PC-9 (cell line): ENCODE measurements at regions not wholly inside any gene's neighbourhood (a gene's known extent, or its start where the extent isn't known, plus 50 kb on each side); places are given as distances from the start of the nearest gene placed in this dataset.
"Not testable (repeated sequence)": the region's sequence is repeated elsewhere in the genome, so short reads cannot be mapped to it uniquely, and the experiment has no call there.

Experiments used
- BruUV-seq: library from RNA; stranded (reverse); fragments of 400-500 nt; replicated peaks from 2 replicates; lab custom pipeline; 2021; lab: Mats Ljungman, UMichigan
- CTCF ChIA-PET: fragments of 300-600 bp; sonication (Branson Sonifier 250); formaldehyde crosslinking; loops from one replicate; lab custom pipeline; 2022; ENCODE audit warnings: antibody characterized with exemption; lab: Charles Lee
- POLR2A ChIA-PET: fragments of 300-600 bp; sonication (Branson Sonifier 250); formaldehyde crosslinking; loops from one replicate; lab custom pipeline; 2022; ENCODE audit warnings: antibody characterized with exemption; ENCODE audit not compliant: unreplicated experiment; lab: Charles Lee
- DNase-seq, 2 experiments: peaks; one replicate each; pipeline versions ENCODE4 v3.0.0 to v3.0.0-alpha.2; 2015 to 2022; ENCODE audit warnings: mixed read lengths in 1 of 2
- H2AFZ ChIP-seq: fragments of 200-600 bp; sonication (generic); 2 replicates; pipeline ENCODE4 v1.8.1; 2017; ENCODE audit warnings: antibody characterized with exemption
- H3F3A ChIP-seq: fragments of 200-600 bp; sonication (generic); 2 replicates; pipeline ENCODE4 v1.8.1; 2017; ENCODE audit warnings: antibody characterized with exemption, mild to moderate bottlenecking, low read depth; ENCODE audit not compliant: insufficient read depth
- H3K27ac ChIP-seq: fragments of 200-600 bp; sonication (generic); 2 replicates; pipeline ENCODE4 v1.6.1; 2016; ENCODE audit warnings: mixed run types
- H3K27me3 ChIP-seq: fragments of 200-600 bp; sonication (generic); 2 replicates; pipeline ENCODE4 v1.6.1; 2016; ENCODE audit warnings: low read depth, mixed run types; ENCODE audit not compliant: insufficient read depth
- H3K36me3 ChIP-seq: fragments of 200-600 bp; sonication (generic); 2 replicates; pipeline ENCODE4 v1.6.1; 2016; ENCODE audit warnings: low read depth, mixed run types
- H3K4me1 ChIP-seq: fragments of 200-600 bp; sonication (generic); replicated peaks from 2 replicates; pipeline ENCODE4 v1.6.1; 2016; ENCODE audit warnings: mixed run types; ENCODE audit not compliant: insufficient read depth
- H3K4me2 ChIP-seq: fragments of 200-600 bp; sonication (generic); 2 replicates; pipeline ENCODE4 v1.6.1; 2017; ENCODE audit warnings: mixed run types
- H3K4me3 ChIP-seq: fragments of 200-600 bp; sonication (generic); 2 replicates; pipeline ENCODE4 v1.6.1; 2016; ENCODE audit warnings: mixed run types
- H3K79me2 ChIP-seq: fragments of 200-600 bp; sonication (generic); 2 replicates; pipeline ENCODE4 v1.6.1; 2017; ENCODE audit warnings: low read depth, mixed run types
- H3K9me2 ChIP-seq: fragments of 200-600 bp; sonication (generic); 2 replicates; pipeline ENCODE4 v1.8.1; 2017; ENCODE audit warnings: mild to moderate bottlenecking; ENCODE audit not compliant: insufficient read depth
- H3K9me3 ChIP-seq: fragments of 200-600 bp; sonication (generic); 2 replicates; pipeline ENCODE4 v1.8.1; 2016; ENCODE audit warnings: low read depth; ENCODE audit not compliant: insufficient read depth
- H4K20me1 ChIP-seq: fragments of 200-600 bp; sonication (generic); 2 replicates; pipeline ENCODE4 v1.8.1; 2017; ENCODE audit not compliant: insufficient read depth
- EZH2 ChIP-seq: fragments of 200-600 bp; sonication (generic); IDR thresholded peaks from 2 replicates; pipeline ENCODE4 v1.8.0; 2017; ENCODE audit warnings: antibody characterized with exemption, low read depth
- intact Hi-C: fragments of 100-400 bp; cut with micrococcal nuclease; formaldehyde crosslinking; loops from one replicate; pipeline ENCODE4 v1.10.0; 2022; ENCODE audit not compliant: unreplicated experiment
- TF ChIP-seq, protein P1 (sequence below): fragments of 200-600 bp; sonication (generic); conservative IDR thresholded peaks from 2 replicates; pipeline ENCODE4 v1.6.1; 2017; ENCODE audit warnings: mixed run types, antibody characterized with exemption, mild to moderate bottlenecking, moderate library complexity

DNA sequence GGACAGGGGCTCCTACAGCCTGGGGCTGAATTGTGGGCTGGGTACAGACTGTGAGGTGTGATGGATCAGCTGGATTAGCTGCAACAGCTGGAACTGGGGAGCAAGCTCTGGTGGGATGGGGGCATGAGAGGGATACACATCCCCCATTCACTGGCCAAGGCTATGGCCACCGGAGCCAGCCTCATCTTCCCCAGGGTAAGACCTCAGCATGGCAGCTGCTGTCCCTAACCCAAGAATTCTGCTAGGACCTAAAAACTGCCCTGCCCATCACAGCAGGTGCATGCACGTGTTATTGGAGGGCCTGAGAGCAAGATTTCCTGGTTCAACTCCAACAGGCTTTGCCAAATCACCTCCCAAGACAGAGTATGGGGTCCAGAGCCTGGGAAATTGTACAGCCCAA, 258.6 kb upstream of the AGTR2 start:
- H3K9me2 ChIP-seq, result no peaks in the 10 kb centered on the region
- H3K4me1 ChIP-seq, result no peaks in the 10 kb centered on the region
- no TSS peak for BruUV-seq
- no peak overlapping the region for H2AFZ ChIP-seq
- POLR2A ChIA-PET, result no interaction called here
- H3F3A ChIP-seq, result no peaks in the 10 kb centered on the region
- no peaks in the 10 kb centered on the region for H3K9me3 ChIP-seq
- H3K27me3 ChIP-seq, result no peaks in the 10 kb centered on the region
- no peak for TF ChIP-seq EZH2
- TF ChIP-seq, protein P1, sequence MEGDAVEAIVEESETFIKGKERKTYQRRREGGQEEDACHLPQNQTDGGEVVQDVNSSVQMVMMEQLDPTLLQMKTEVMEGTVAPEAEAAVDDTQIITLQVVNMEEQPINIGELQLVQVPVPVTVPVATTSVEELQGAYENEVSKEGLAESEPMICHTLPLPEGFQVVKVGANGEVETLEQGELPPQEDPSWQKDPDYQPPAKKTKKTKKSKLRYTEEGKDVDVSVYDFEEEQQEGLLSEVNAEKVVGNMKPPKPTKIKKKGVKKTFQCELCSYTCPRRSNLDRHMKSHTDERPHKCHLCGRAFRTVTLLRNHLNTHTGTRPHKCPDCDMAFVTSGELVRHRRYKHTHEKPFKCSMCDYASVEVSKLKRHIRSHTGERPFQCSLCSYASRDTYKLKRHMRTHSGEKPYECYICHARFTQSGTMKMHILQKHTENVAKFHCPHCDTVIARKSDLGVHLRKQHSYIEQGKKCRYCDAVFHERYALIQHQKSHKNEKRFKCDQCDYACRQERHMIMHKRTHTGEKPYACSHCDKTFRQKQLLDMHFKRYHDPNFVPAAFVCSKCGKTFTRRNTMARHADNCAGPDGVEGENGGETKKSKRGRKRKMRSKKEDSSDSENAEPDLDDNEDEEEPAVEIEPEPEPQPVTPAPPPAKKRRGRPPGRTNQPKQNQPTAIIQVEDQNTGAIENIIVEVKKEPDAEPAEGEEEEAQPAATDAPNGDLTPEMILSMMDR, result no peak
- intact Hi-C loops, result no loop called here
- H3K36me3 ChIP-seq, result no peaks in the 10 kb centered on the region
- no peak overlapping the region for H3K4me3 ChIP-seq
- CTCF ChIA-PET, result no interaction called here
- no peaks in the 10 kb centered on the region for H4K20me1 ChIP-seq
- no peak for DNase-seq
- H3K4me2 ChIP-seq, result no peak overlapping the region
- no peaks in the 10 kb centered on the region for H3K79me2 ChIP-seq
- H3K27ac ChIP-seq, result no peak overlapping the region

DNA sequence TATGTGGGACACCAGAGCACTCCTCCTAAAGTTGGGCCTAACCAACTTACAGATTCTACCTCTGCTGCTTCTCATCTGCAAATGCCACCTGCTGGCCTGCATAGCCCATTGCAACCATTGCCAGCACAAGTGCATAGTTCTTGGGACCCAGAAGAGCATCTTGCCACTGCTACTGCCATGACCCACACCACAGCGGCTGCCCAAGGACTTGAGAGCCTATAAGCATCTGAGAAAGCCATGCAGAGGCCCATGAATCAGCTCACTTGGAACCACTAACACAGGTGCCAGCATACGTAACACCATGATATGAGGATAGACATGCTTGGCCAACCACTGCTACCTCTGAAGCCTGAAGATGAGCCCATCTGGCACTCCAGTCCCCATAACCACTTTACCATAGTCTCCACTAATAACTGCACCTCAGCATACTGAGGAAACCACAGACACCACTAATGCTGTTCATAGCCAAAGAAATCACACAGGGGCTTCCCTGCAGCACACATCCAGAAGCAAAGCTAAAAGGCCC, 258.1 kb upstream of the AGTR2 start:
- POLR2A ChIA-PET, result no interaction called here
- H3K79me2 ChIP-seq, result no peaks in the 10 kb centered on the region
- H3K36me3 ChIP-seq, result no peaks in the 10 kb centered on the region
- intact Hi-C loops, result no loop called here
- H3K4me3 ChIP-seq, result no peak overlapping the region
- no peaks in the 10 kb centered on the region for H3K9me3 ChIP-seq
- no peaks in the 10 kb centered on the region for H3K9me2 ChIP-seq
- CTCF ChIA-PET, result no interaction called here
- no peaks in the 10 kb centered on the region for H3F3A ChIP-seq
- TF ChIP-seq, protein P1, result peak; percentile 49
- no peak for TF ChIP-seq EZH2
- no peaks in the 10 kb centered on the region for H3K4me1 ChIP-seq
- H4K20me1 ChIP-seq, result no peaks in the 10 kb centered on the region
- no peak overlapping the region for H3K27ac ChIP-seq
- no peaks in the 10 kb centered on the region for H3K27me3 ChIP-seq
- DNase-seq, result no peak
- H2AFZ ChIP-seq, result no peak overlapping the region
- BruUV-seq, result no TSS peak
- H3K4me2 ChIP-seq, result no peak overlapping the region

DNA sequence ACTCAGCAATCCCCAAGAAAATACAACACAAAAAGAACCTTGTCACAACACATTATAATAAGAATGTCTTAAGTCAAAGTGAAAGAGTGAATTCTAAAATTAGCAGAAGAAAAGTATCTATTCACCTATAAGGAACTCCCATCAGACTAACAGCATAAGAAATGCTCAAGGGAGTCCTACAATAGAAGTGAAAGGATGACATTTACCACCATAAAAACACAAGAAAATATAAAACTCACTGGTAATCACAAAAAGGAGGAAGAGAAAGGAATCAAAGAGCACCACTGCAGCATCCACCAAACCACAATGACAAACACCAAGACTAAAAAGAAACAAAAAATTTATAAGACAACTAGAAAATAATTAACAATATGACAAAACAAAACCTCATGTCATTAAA, 257.0 kb upstream of the AGTR2 start:
- Histone ChIP-seq H3K79me2 (no peaks in the 10 kb centered on the region), H3F3A (no peaks in the 10 kb centered on the region), H3K27me3 (no peaks in the 10 kb centered on the region), H3K9me3 (no peaks in the 10 kb centered on the region), H3K4me1 (no peaks in the 10 kb centered on the region), H3K9me2 (no peaks in the 10 kb centered on the region), H4K20me1 (no peaks in the 10 kb centered on the region), H3K36me3 (no peaks in the 10 kb centered on the region), H3K4me3 (no peak overlapping the region), H2AFZ (no peak overlapping the region), H3K4me2 (no peak overlapping the region), H3K27ac (no peak overlapping the region)
- DNase-seq, result no peak
- intact Hi-C loops, result no loop called here
- no TSS peak for BruUV-seq
- CTCF ChIA-PET, result no interaction called here
- TF ChIP-seq EZH2, result no peak
- TF ChIP-seq, protein P1, result no peak
- POLR2A ChIA-PET, result no interaction called here

DNA sequence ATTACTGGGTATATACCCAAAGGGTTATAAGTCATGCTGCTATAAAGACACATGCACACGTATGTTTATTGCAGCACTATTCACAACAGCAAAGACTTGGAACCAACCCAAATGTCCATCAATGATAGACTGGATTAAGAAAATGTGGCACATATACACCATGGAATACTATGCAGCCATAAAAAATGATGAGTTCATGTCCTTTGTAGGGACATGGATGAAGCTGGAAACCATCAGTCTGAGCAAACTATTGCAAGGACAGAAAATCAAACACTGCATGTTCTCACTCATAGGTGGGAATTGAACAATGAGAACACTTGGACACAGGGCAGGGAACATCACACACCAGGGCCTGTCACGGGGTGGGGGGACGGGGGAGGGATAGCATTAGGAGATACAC, 254.9 kb upstream of the AGTR2 start:
- H3K9me2 ChIP-seq, H3K36me3 ChIP-seq, H3F3A ChIP-seq, H4K20me1 ChIP-seq, BruUV-seq, intact Hi-C loops, H3K4me3 ChIP-seq, CTCF ChIA-PET, H3K9me3 ChIP-seq, H3K4me2 ChIP-seq, H3K4me1 ChIP-seq, H3K79me2 ChIP-seq, H2AFZ ChIP-seq, H3K27ac ChIP-seq, H3K27me3 ChIP-seq, POLR2A ChIA-PET, DNase-seq: not testable (repeated sequence)
